GM10266 (cell line): ENCODE measurements at regions not wholly inside any gene's neighbourhood (a gene's known extent, or its start where the extent isn't known, plus 50 kb on each side); places are given as distances from the start of the nearest gene placed in this dataset.

ENCODE experiments used
- DNase-seq: peaks from one replicate; pipeline ENCODE4 v3.0.0; 2012; ENCODE audit errors: extremely low spot score
- TF ChIP-seq, protein P1 (sequence below): IDR thresholded peaks from 2 replicates; pipeline ENCODE4 v1.5.1; 2012; ENCODE audit warnings: mild to moderate bottlenecking, low read depth; ENCODE audit not compliant: control insufficient read depth, insufficient read depth; ENCODE audit errors: missing control alignments

DNA sequence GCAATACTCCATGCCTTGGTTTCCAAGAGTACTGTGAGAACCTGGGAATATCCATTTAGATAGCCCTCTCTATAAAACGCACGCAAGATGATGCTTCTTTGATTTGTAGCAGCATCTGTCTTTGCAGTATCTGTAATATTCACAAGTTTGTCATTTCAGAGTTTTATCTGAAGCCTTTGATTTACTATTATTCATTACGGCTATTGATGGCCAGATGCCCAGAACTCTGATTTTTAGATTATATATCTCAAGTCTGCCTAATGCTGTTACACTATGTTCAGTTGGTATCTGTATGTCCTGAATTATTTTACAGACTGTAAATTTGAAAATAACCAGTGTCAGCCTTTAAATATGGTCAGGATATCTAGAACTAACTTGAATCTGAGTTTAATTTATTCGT lies 233.3 kb downstream of the FAM170A start:
- TF ChIP-seq, protein P1, sequence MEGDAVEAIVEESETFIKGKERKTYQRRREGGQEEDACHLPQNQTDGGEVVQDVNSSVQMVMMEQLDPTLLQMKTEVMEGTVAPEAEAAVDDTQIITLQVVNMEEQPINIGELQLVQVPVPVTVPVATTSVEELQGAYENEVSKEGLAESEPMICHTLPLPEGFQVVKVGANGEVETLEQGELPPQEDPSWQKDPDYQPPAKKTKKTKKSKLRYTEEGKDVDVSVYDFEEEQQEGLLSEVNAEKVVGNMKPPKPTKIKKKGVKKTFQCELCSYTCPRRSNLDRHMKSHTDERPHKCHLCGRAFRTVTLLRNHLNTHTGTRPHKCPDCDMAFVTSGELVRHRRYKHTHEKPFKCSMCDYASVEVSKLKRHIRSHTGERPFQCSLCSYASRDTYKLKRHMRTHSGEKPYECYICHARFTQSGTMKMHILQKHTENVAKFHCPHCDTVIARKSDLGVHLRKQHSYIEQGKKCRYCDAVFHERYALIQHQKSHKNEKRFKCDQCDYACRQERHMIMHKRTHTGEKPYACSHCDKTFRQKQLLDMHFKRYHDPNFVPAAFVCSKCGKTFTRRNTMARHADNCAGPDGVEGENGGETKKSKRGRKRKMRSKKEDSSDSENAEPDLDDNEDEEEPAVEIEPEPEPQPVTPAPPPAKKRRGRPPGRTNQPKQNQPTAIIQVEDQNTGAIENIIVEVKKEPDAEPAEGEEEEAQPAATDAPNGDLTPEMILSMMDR, result no peak
- no peak for DNase-seq

DNA sequence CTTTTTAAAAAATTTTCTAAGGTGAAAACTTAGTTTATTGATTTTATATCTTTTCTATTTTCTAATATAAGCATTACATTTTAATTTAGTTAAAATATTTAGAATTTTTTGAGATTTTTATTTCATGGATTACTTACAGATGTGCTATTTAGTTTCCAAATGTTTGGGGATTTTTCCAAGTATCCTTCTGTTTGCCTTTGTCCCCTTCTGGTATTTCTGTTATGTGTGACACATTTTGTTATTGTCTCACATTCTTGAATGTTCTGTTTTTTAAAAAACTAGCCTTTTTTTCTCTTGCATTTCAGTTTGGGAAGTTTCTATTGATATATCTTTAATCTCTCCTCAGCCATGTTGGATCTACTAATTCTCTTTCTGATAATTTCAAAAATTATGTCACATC lies 234.9 kb downstream of the FAM170A start:
- no peak for DNase-seq
- TF ChIP-seq, protein P1, result no peak

DNA sequence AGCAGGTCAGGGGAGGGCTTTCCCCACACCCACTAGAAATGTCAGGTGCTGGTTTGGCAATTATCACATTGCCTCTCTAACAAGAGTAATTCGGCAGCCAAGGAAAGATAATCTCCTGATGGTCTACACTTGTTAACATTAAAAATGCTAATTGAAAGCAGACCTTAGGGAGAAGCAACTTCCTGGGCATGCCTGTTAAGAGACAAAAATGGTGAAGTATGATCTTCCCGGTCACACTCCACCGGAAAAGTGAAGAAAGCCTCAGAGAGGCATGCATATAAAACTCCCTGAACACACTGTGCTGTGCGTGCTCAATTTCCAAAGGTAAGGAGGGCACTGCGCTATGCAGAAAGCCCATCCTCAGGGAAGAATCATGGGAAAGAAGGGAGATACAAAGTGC lies 244.3 kb downstream of the FAM170A start:
- DNase-seq, result no peak
- TF ChIP-seq, protein P1, result no peak

DNA sequence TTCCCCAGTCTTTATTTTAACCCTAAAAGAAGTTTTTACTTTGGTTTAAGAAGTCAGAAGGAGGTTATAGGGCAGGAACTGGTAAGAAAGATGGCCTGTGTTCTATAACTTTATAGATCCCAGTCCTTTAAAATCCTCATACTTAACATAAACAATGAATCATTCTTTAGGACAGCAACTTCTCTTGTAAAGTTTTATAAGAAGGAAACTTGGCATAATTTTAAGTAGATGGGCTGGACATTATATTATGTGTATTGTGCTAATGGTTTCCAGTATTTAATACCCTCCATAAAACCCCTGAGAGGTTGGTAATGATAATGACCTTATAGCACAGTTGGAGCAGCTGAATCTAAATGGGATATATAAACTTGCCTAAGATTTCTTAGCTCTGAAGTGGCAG lies 247.2 kb downstream of the FAM170A start:
- TF ChIP-seq, protein P1, result no peak

DNA sequence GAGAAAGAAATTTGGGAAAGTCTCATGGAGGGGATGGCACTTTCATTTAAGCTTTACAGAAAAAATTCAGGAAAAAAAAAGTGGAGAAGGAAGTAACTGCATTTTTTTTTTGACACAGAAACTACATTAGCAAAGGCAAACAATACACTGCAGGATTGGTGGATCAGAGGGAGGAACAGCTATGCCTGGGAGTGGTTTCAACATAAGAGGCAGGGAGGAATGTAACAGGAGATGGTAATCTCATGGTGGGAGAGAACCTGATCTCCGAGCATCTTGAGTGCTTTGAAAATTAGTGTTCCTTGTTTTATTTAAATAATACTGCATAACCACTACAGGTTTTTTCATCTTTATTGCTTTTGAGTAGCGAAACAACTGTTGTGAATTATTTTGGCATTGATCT lies 249.4 kb downstream of the FAM170A start:
- no peak for DNase-seq
- TF ChIP-seq, protein P1, result no peak

More for the DNA sequence above, 247.2 kb downstream of the FAM170A start:
- DNase-seq, result no peak

DNA sequence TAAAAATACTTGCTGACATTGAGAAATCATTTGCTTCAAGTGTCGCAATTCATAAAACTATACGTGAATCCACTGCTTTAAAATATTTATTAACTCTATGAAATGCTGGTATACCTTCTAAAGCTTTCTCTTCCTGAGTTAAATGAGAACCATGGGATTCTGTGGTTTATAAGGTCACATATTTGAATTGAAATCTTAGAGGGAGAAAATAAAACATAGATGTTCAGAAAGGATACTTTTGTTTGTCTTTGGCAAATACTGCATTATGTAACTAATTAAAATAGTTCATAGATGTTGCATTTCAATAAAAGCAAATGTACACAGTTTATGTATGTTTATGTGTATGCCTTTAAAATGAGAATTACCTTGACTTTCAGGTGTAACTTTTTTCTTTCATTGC lies 250.1 kb downstream of the FAM170A start:
- TF ChIP-seq, protein P1, result no peak
- no peak for DNase-seq

DNA sequence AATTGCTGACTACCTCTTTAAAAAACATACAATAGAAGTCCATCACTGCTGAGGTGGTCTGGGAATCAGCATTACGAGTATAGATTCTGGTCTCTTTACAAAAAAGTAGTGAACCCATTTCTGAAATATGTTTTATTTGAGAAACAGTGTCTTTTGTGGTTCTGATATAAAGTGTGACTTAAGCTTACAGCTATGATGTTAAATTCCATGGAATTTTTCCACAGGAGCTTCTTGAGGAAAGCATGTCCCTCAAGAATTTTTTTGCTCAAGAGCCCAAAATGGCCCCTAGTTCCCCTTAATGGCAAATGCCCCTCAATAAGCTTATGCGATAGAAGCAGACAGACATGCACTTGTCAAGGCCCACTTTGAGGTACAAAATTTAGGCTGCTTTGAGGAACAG lies 265.7 kb downstream of the FAM170A start:
- no peak for DNase-seq
- TF ChIP-seq, protein P1, result no peak
